H9 (cell line): ENCODE measurements at regions not wholly inside any gene's neighbourhood (a gene's known extent, or its start where the extent isn't known, plus 50 kb on each side); places are given as distances from the start of the nearest gene placed in this dataset.

Source experiments
- DNase-seq: peaks from one replicate; pipeline ENCODE4 v3.0.0-alpha.2; 2017
- H2AFZ ChIP-seq: one replicate; pipeline ENCODE4 v1.6.1; 2013; ENCODE audit warnings: mild to moderate bottlenecking, low read length, control low read depth, moderate library complexity
- H2AK5ac ChIP-seq: 2 replicates; pipeline ENCODE4 v1.6.1; 2013; ENCODE audit warnings: low read length, control low read depth, mixed read lengths; ENCODE audit not compliant: insufficient read length
- H2BK120ac ChIP-seq: one replicate; pipeline ENCODE4 v1.6.1; 2013; ENCODE audit warnings: low read depth, mild to moderate bottlenecking, low read length, control low read depth, inconsistent platforms; ENCODE audit not compliant: poor library complexity, severe bottlenecking
- H2BK12ac ChIP-seq: 2 replicates; pipeline ENCODE4 v1.6.1; 2013; ENCODE audit warnings: low read length, control low read depth, mixed read lengths, low read depth; ENCODE audit not compliant: insufficient read length
- H2BK15ac ChIP-seq: 2 replicates; pipeline ENCODE4 v1.6.1; 2013; ENCODE audit warnings: low read depth, low read length, control low read depth
- H2BK20ac ChIP-seq: one replicate; pipeline ENCODE4 v1.6.1; 2013; ENCODE audit warnings: low read depth, mild to moderate bottlenecking, low read length, control low read depth, inconsistent platforms; ENCODE audit not compliant: poor library complexity, severe bottlenecking
- H2BK5ac ChIP-seq: 2 replicates; pipeline ENCODE4 v1.6.1; 2013; ENCODE audit warnings: low read length, control low read depth, mixed read lengths; ENCODE audit not compliant: insufficient read length
- H3K14ac ChIP-seq: 2 replicates; pipeline ENCODE4 v1.6.1; 2013; ENCODE audit warnings: low read length, control low read depth; ENCODE audit not compliant: insufficient read depth
- H3K18ac ChIP-seq: 2 replicates; pipeline ENCODE4 v1.6.1; 2013; ENCODE audit warnings: low read depth, mild to moderate bottlenecking, mixed read lengths, low read length, control low read depth; ENCODE audit not compliant: insufficient read length
- H3K23ac ChIP-seq: 2 replicates; pipeline ENCODE4 v1.6.1; 2013; ENCODE audit warnings: low read length, control low read depth, mixed read lengths, low read depth; ENCODE audit not compliant: insufficient read length
- H3K23me2 ChIP-seq: 2 replicates; pipeline ENCODE4 v1.6.1; 2013; ENCODE audit warnings: low read depth, mild to moderate bottlenecking, mixed read lengths, low read length, control low read depth; ENCODE audit not compliant: insufficient read length, poor library complexity, severe bottlenecking
- H3K27ac ChIP-seq: 2 replicates; pipeline ENCODE4 v1.5.1; 2013; ENCODE audit warnings: low read length, control low read depth, mixed read lengths, low read depth; ENCODE audit not compliant: insufficient read length
- H3K27me3 ChIP-seq: 2 replicates; pipeline ENCODE4 v1.6.1; 2013; ENCODE audit warnings: low read length, control low read depth, inconsistent platforms; ENCODE audit not compliant: insufficient read depth
- H3K4ac ChIP-seq: 2 replicates; pipeline ENCODE4 v1.6.1; 2013; ENCODE audit warnings: low read depth, mild to moderate bottlenecking, control low read depth, inconsistent platforms, low read length, moderate library complexity
- H3K4me1 ChIP-seq: 2 replicates; pipeline ENCODE4 v1.6.1; 2013; ENCODE audit warnings: low read length, control low read depth, inconsistent platforms; ENCODE audit not compliant: insufficient read depth
- H3K4me2 ChIP-seq: 2 replicates; pipeline ENCODE4 v1.6.1; 2013; ENCODE audit warnings: low read length, control low read depth, mixed read lengths; ENCODE audit not compliant: insufficient read length, insufficient read depth
- H3K56ac ChIP-seq: 2 replicates; pipeline ENCODE4 v1.6.1; 2013; ENCODE audit warnings: low read depth, mild to moderate bottlenecking, mixed read lengths, low read length, control low read depth; ENCODE audit not compliant: insufficient read length
- H3K79me1 ChIP-seq: 2 replicates; pipeline ENCODE4 v1.6.1; 2013; ENCODE audit warnings: low read depth, mild to moderate bottlenecking, moderate library complexity, low read length, control low read depth, inconsistent platforms; ENCODE audit not compliant: insufficient read depth, poor library complexity, severe bottlenecking
- H3K79me2 ChIP-seq: 2 replicates; pipeline ENCODE4 v1.6.1; 2013; ENCODE audit warnings: low read length, control low read depth, inconsistent platforms; ENCODE audit not compliant: insufficient read depth
- H3K9ac ChIP-seq: 2 replicates; pipeline ENCODE4 v1.6.1; 2013; ENCODE audit warnings: low read length, control low read depth, mixed read lengths; ENCODE audit not compliant: insufficient read length; ENCODE audit errors: extremely low read depth
- H3K9me3 ChIP-seq: one replicate; pipeline ENCODE4 v1.6.1; 2013; ENCODE audit warnings: low read depth, low read length, inconsistent platforms; ENCODE audit not compliant: control insufficient read depth
- H3T11ph ChIP-seq: one replicate; pipeline ENCODE4 v1.6.1; 2013; ENCODE audit warnings: mild to moderate bottlenecking, low read length, control low read depth, inconsistent platforms
- H4K20me1 ChIP-seq: one replicate; pipeline ENCODE4 v1.6.1; 2013; ENCODE audit not compliant: control insufficient read depth, insufficient read length, insufficient read depth
- H4K5ac ChIP-seq: 2 replicates; pipeline ENCODE4 v1.6.1; 2013; ENCODE audit warnings: low read depth, mild to moderate bottlenecking, mixed read lengths, low read length, control low read depth; ENCODE audit not compliant: insufficient read length
- H4K8ac ChIP-seq: replicated peaks from 2 replicates; pipeline ENCODE4 v1.6.1; 2013; ENCODE audit warnings: low read length, control low read depth, mixed read lengths, low read depth; ENCODE audit not compliant: insufficient read length
- H4K91ac ChIP-seq: 2 replicates; pipeline ENCODE4 v1.6.1; 2013; ENCODE audit warnings: low read depth, mild to moderate bottlenecking, moderate library complexity, mixed read lengths, low read length, control low read depth; ENCODE audit not compliant: insufficient read length
- H3K27ac Mint-ChIP-seq, 3 experiments: 2 replicates in 2 of 3; 3 replicates in 1 of 3; pipeline ENCODE4 v1.8.0; 2020 to 2021; ENCODE audit warnings: mixed read lengths in 3 of 3, mild to moderate bottlenecking in 1 of 3, moderate library complexity in 1 of 3
- H3K27me3 Mint-ChIP-seq: 2 replicates; pipeline ENCODE4 v1.8.0; 2021; ENCODE audit warnings: low read depth, mild to moderate bottlenecking, moderate library complexity, mixed read lengths
- H3K36me3 Mint-ChIP-seq, 3 experiments: 2 replicates in 2 of 3; 3 replicates in 1 of 3; pipeline ENCODE4 v1.8.0; 2020 to 2021; ENCODE audit warnings: low read depth in 3 of 3, mixed read lengths in 3 of 3; ENCODE audit not compliant: insufficient read depth in 1 of 3
- H3K4me1 Mint-ChIP-seq, 2 experiments: 2 replicates each; pipeline ENCODE4 v1.8.0; 2020; ENCODE audit warnings: mixed read lengths in 2 of 2
- H3K4me3 Mint-ChIP-seq, 2 experiments: 2 replicates in 1 of 2; 3 replicates in 1 of 2; pipeline ENCODE4 v1.8.0; 2020 to 2021; ENCODE audit warnings: mild to moderate bottlenecking in 2 of 2, mixed read lengths in 2 of 2, moderate library complexity in 1 of 2
- H3K9me3 Mint-ChIP-seq, 2 experiments: 2 replicates in 1 of 2; 3 replicates in 1 of 2; pipeline ENCODE4 v1.8.0; 2020; ENCODE audit warnings: mild to moderate bottlenecking in 2 of 2, mixed read lengths in 2 of 2, moderate library complexity in 1 of 2
- CTCF ChIP-seq: fragments of 200-600 bp; sonication (generic); conservative IDR thresholded peaks from 3 replicates; pipeline ENCODE4 v1.8.0; 2021; ENCODE audit warnings: antibody characterized with exemption, mild to moderate bottlenecking
- WGBS: extraction: QIAGEN DNeasy Blood & Tissue Kit; methylation state at CpG from one replicate; pipeline ENCODE4 v1.1.7; 2013; ENCODE audit warnings: missing lambda C conversion rate, low lambda C conversion rate, mixed read lengths; ENCODE audit not compliant: insufficient read length; ENCODE audit errors: extremely low coverage; 5-methylcytosine and 5-hydroxymethylcytosine counted together

GRCh38 chr1:30083800-30084464 is 639.5 kb downstream of the MATN1 start:
- Histone ChIP-seq H4K5ac (no peak overlapping the region), H3K23me2 (no peaks in the 10 kb centered on the region), H2BK20ac (no peak overlapping the region), H3K27ac (no peak overlapping the region), H3K18ac (no peak overlapping the region), H3K14ac (no peak overlapping the region), H3K23ac (no peak overlapping the region), H3K9ac (no peak overlapping the region), H3K9me3 (no peaks in the 10 kb centered on the region), H4K20me1 (no peaks in the 10 kb centered on the region), H2BK15ac (no peak overlapping the region), H3K4ac (no peak overlapping the region; the same call in 1 of the 2 replicates), H2AK5ac (no peak overlapping the region), H3K79me1 (no peaks in the 10 kb centered on the region), H2AFZ (no peak overlapping the region), H2BK5ac (no peak overlapping the region), H3K56ac (no peak overlapping the region), H3K27me3 (no peaks in the 10 kb centered on the region), H3K4me1 (peaks cover 8% of the 10 kb centered on the region; the same call in 1 of the 2 replicates), H3T11ph (no peak overlapping the region), H3K4me2 (no peak overlapping the region), H4K91ac (no peak overlapping the region), H2BK12ac (no peak overlapping the region), H3K79me2 (no peaks in the 10 kb centered on the region), H4K8ac (no peak overlapping the region), H2BK120ac (no peak overlapping the region)
- DNase-seq = no peak
- H3K4me1 Mint-ChIP-seq = peaks cover 19 to 26% of the 10 kb centered on the region in 2 experiments
- H3K27ac Mint-ChIP-seq = peak overlapping the region in 2 of 3 experiments; percentile 18 to 34; a peak in 1 of 7 replicates
- no peak for TF ChIP-seq CTCF
- H3K36me3 Mint-ChIP-seq = no peaks in the 10 kb centered on the region
- WGBS = no CpG with 5 or more reads among the region's 11 CpGs
- no peaks in the 10 kb centered on the region for H3K9me3 Mint-ChIP-seq
- no peaks in the 10 kb centered on the region; the same call in 1 of the 2 replicates for H3K27me3 Mint-ChIP-seq
- H3K4me3 Mint-ChIP-seq = no peak overlapping the region
